Mucosa of descending colon (tissue), 3 donors: ENCODE measurements at regions not wholly inside any gene's neighbourhood (a gene's known extent, or its start where the extent isn't known, plus 50 kb on each side); places are given as distances from the start of the nearest gene placed in this dataset.

Source experiments
- ATAC-seq: fragments of 200-7000 bp; cut with Tn5 transposase; one replicate; pipeline ENCODE4 v1.9.1; 2020; ENCODE audit warnings: mild to moderate bottlenecking, moderate library complexity
- DNase-seq, 3 donors: peaks; one replicate each; pipeline ENCODE4 v3.0.0-alpha.2; 2020
- H3K36me3 ChIP-seq: fragments of 200-600 bp; one replicate; pipeline ENCODE4 v1.8.0; 2021; ENCODE audit warnings: low read depth, mild to moderate bottlenecking
- H3K4me1 ChIP-seq: fragments of 200-600 bp; one replicate; pipeline ENCODE4 v1.8.0; 2021; ENCODE audit warnings: low read depth, mild to moderate bottlenecking
- H3K4me3 ChIP-seq: fragments of 200-600 bp; one replicate; pipeline ENCODE4 v1.8.0; 2021; ENCODE audit warnings: mild to moderate bottlenecking
- H3K9me3 ChIP-seq: fragments of 200-600 bp; one replicate; pipeline ENCODE4 v1.8.0; 2021; ENCODE audit warnings: mild to moderate bottlenecking
- CTCF ChIP-seq: fragments of 200-600 bp; IDR thresholded peaks from one replicate; pipeline ENCODE4 v1.8.0; 2022; ENCODE audit warnings: antibody characterized with exemption, mild to moderate bottlenecking
- intact Hi-C, 2 donors: fragments of 100-400 bp; cut with DNase I in 1 of 2; cut with micrococcal nuclease in 1 of 2; formaldehyde crosslinking; loops; one replicate each; pipeline versions ENCODE4 v1.11.0 to v1.11.1; 2022; cut with DNase I, micrococcal nuclease
- donor health status: DM: no; HTN: no; CAD: no; lungs with moderate emphysema.
- donor health status: DM: no; HTN: no; CAD: no.
- donor health status: DM: no; HTN: yes; CAD: no.

- intact Hi-C loops: loop anchor here (10.0 kb wide), 3 partner anchors 294 to 844 kb away; partner anchors contain the start of gene RASL11A (in 2 of the 2)
- Histone ChIP-seq H3K4me3 (no peak overlapping the region), H3K4me1 (peaks cover 66% of the 10 kb centered on the region), H3K36me3 (no peaks in the 10 kb centered on the region), H3K9me3 (no peaks in the 10 kb centered on the region)
- no peak for TF ChIP-seq CTCF
- peak; percentile 6 for ATAC-seq
- peak in 2 of 3 donors; percentile 49 to 65 for DNase-seq
Observed at GRCh38 chr13:26980099-26981031, 191.2 kb downstream of the USP12 start.

GRCh38 chr13:26979334-26979733 is 192.3 kb downstream of the USP12 start:
- TF ChIP-seq CTCF: no peak
- Histone ChIP-seq H3K4me1 (peaks cover 57% of the 10 kb centered on the region), H3K9me3 (no peaks in the 10 kb centered on the region), H3K36me3 (no peaks in the 10 kb centered on the region), H3K4me3 (no peak overlapping the region)
- DNase-seq (peak in 1 of 3 donors; percentile 23), ATAC-seq (no peak)
- intact Hi-C loops: no loop called here

GRCh38 chr13:26978081-26978860 is 193.3 kb downstream of the USP12 start:
- peak in 1 of 3 donors; percentile 72 for DNase-seq
- TF ChIP-seq CTCF: no peak
- intact Hi-C loops: no loop called here
- Histone ChIP-seq H3K4me1 (peaks cover 46% of the 10 kb centered on the region), H3K36me3 (no peaks in the 10 kb centered on the region), H3K9me3 (no peaks in the 10 kb centered on the region), H3K4me3 (no peak overlapping the region)
- peak; percentile 73 for ATAC-seq

GRCh38 chr13:26977541-26977940 is 194.1 kb downstream of the USP12 start:
- Histone ChIP-seq H3K9me3 (no peaks in the 10 kb centered on the region), H3K36me3 (no peaks in the 10 kb centered on the region), H3K4me3 (no peak overlapping the region), H3K4me1 (peaks cover 42% of the 10 kb centered on the region)
- intact Hi-C loops: no loop called here
- peak; percentile 27 for ATAC-seq
- peak in 1 of 3 donors; percentile 24 for DNase-seq
- no peak for TF ChIP-seq CTCF

- ATAC-seq: no peak
- Histone ChIP-seq H3K9me3 (no peaks in the 10 kb centered on the region), H3K36me3 (no peaks in the 10 kb centered on the region), H3K4me3 (no peak overlapping the region), H3K4me1 (peaks cover 40% of the 10 kb centered on the region)
- intact Hi-C loops: no loop called here
- TF ChIP-seq CTCF: no peak
- DNase-seq: peak in 1 of 3 donors; percentile 16
Observed at GRCh38 chr13:26976313-26976712, 195.3 kb downstream of the USP12 start.
